Loucy (cell line): ENCODE measurements at regions not wholly inside any gene's neighbourhood (a gene's known extent, or its start where the extent isn't known, plus 50 kb on each side); places are given as distances from the start of the nearest gene placed in this dataset.

Source experiments
- H2AFZ ChIP-seq: fragments of 200-600 bp; sonication (generic); 2 replicates; pipeline ENCODE4 v1.6.0; 2016; ENCODE audit warnings: antibody characterized with exemption, mild to moderate bottlenecking, low read length, moderate library complexity
- H3F3A ChIP-seq: fragments of 200-600 bp; 2 replicates; pipeline ENCODE4 v1.6.0; 2016; ENCODE audit warnings: antibody characterized with exemption, low read depth, mild to moderate bottlenecking
- H3K27me3 ChIP-seq: fragments of 200-600 bp; sonication (generic); 2 replicates; pipeline ENCODE4 v1.6.1; 2014; ENCODE audit warnings: low read length, mild to moderate bottlenecking; ENCODE audit not compliant: insufficient read depth, poor library complexity, severe bottlenecking
- H3K36me3 ChIP-seq: fragments of 200-600 bp; sonication (generic); 2 replicates; pipeline ENCODE4 v1.6.1; 2016; ENCODE audit warnings: low read length; ENCODE audit not compliant: insufficient read depth
- H3K4me1 ChIP-seq: fragments of 200-600 bp; sonication (generic); 2 replicates; pipeline ENCODE4 v1.5.1; 2014; ENCODE audit warnings: low read length, mild to moderate bottlenecking; ENCODE audit not compliant: insufficient read depth, poor library complexity, severe bottlenecking
- H3K4me2 ChIP-seq: fragments of 200-600 bp; sonication (generic); 2 replicates; pipeline ENCODE4 v1.6.0; 2014; ENCODE audit warnings: antibody characterized with exemption, low read length, low read depth, mild to moderate bottlenecking; ENCODE audit not compliant: poor library complexity, severe bottlenecking
- H3K4me3 ChIP-seq: fragments of 200-600 bp; sonication (generic); 2 replicates; pipeline ENCODE4 v1.5.1; 2014; ENCODE audit warnings: low read length, mild to moderate bottlenecking, mixed read lengths; ENCODE audit not compliant: poor library complexity, severe bottlenecking
- H3K79me2 ChIP-seq: fragments of 200-600 bp; sonication (generic); 2 replicates; pipeline ENCODE4 v1.6.1; 2014; ENCODE audit warnings: low read length; ENCODE audit not compliant: insufficient read depth
- H3K9ac ChIP-seq: fragments of 200-600 bp; sonication (generic); 2 replicates; pipeline ENCODE4 v1.6.0; 2014; ENCODE audit warnings: mild to moderate bottlenecking, low read depth, low read length, moderate library complexity; ENCODE audit not compliant: poor library complexity, severe bottlenecking
- H3K9me2 ChIP-seq: fragments of 200-600 bp; sonication (generic); replicated peaks from 2 replicates; pipeline ENCODE4 v1.6.1; 2016; ENCODE audit warnings: low read depth, low read length, mixed read lengths
- H3K9me3 ChIP-seq: fragments of 200-600 bp; sonication (generic); 2 replicates; pipeline ENCODE4 v1.6.1; 2014; ENCODE audit warnings: mild to moderate bottlenecking, antibody characterized with exemption, low read length, low read depth; ENCODE audit not compliant: insufficient read depth
- H4K20me1 ChIP-seq: fragments of 200-600 bp; sonication (generic); 2 replicates; pipeline ENCODE4 v1.6.0; 2014; ENCODE audit warnings: antibody characterized with exemption, low read length, mild to moderate bottlenecking; ENCODE audit not compliant: insufficient read depth, poor library complexity, severe bottlenecking
- EZH2phosphoT487 ChIP-seq: fragments of 200-600 bp; IDR thresholded peaks from 2 replicates; pipeline ENCODE4 v1.6.1; 2018; ENCODE audit warnings: antibody characterized with exemption, mild to moderate bottlenecking, moderate library complexity, borderline replicate concordance
- TF ChIP-seq, protein P1 (sequence below): fragments of 200-600 bp; sonication (generic); conservative IDR thresholded peaks from 2 replicates; pipeline ENCODE4 v1.5.1; 2014; ENCODE audit warnings: mild to moderate bottlenecking, antibody characterized with exemption, low read length

DNA sequence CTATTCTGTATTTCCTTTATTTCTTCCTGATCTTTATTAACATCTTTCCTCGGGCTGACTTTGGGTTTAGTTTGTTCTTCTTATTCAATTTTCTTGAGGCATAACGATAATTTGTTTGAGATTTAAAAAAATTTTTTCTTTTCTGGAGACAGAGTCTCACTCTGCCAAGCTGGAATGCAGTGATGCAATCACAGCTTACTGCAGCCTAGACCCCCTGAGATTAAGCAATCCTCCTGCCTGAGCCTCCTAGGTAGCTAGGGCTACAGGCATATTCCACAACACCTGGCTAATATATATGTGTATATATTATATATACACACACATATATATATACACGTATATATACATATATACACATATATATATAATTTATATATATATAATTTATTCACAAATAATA lies 540.2 kb downstream of the NXPH1 start:
- H3K4me2 ChIP-seq, result no peak overlapping the region
- H2AFZ ChIP-seq, result no peak overlapping the region
- no peaks in the 10 kb centered on the region; the same call in 1 of the 2 replicates for H3K9me2 ChIP-seq
- no peak overlapping the region for H3K4me3 ChIP-seq
- H3K79me2 ChIP-seq, result no peaks in the 10 kb centered on the region
- no peaks in the 10 kb centered on the region for H3K27me3 ChIP-seq
- no peaks in the 10 kb centered on the region for H3F3A ChIP-seq
- TF ChIP-seq, protein P1, sequence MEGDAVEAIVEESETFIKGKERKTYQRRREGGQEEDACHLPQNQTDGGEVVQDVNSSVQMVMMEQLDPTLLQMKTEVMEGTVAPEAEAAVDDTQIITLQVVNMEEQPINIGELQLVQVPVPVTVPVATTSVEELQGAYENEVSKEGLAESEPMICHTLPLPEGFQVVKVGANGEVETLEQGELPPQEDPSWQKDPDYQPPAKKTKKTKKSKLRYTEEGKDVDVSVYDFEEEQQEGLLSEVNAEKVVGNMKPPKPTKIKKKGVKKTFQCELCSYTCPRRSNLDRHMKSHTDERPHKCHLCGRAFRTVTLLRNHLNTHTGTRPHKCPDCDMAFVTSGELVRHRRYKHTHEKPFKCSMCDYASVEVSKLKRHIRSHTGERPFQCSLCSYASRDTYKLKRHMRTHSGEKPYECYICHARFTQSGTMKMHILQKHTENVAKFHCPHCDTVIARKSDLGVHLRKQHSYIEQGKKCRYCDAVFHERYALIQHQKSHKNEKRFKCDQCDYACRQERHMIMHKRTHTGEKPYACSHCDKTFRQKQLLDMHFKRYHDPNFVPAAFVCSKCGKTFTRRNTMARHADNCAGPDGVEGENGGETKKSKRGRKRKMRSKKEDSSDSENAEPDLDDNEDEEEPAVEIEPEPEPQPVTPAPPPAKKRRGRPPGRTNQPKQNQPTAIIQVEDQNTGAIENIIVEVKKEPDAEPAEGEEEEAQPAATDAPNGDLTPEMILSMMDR, result no peak
- no peak for TF ChIP-seq EZH2phosphoT487
- no peaks in the 10 kb centered on the region for H3K36me3 ChIP-seq
- H4K20me1 ChIP-seq, result no peaks in the 10 kb centered on the region
- no peak overlapping the region for H3K9ac ChIP-seq
- no peaks in the 10 kb centered on the region for H3K9me3 ChIP-seq
- H3K4me1 ChIP-seq, result no peaks in the 10 kb centered on the region

DNA sequence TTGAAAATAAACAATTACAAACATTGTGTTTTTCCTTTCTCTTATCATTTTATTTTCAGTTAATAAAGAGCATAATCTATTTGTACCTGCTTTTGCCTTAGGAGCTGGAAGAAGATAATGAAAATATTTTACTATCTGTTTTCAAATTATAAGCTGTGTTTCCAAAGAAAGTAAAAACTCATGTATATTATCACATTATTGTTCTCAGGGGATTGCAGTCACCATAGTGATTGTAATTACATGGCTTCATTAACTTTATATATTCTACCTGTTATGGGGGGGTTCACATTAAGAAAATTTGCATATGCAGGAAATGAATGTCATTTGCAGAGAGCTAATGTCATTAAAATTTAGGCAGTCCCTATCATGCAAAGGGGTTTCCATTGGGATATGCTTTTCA lies 542.3 kb downstream of the NXPH1 start:
- Histone ChIP-seq H2AFZ (no peak overlapping the region), H3K9me2 (no peaks in the 10 kb centered on the region; the same call in 1 of the 2 replicates)
- TF ChIP-seq, protein P1, result no peak
- no peak for TF ChIP-seq EZH2phosphoT487

DNA sequence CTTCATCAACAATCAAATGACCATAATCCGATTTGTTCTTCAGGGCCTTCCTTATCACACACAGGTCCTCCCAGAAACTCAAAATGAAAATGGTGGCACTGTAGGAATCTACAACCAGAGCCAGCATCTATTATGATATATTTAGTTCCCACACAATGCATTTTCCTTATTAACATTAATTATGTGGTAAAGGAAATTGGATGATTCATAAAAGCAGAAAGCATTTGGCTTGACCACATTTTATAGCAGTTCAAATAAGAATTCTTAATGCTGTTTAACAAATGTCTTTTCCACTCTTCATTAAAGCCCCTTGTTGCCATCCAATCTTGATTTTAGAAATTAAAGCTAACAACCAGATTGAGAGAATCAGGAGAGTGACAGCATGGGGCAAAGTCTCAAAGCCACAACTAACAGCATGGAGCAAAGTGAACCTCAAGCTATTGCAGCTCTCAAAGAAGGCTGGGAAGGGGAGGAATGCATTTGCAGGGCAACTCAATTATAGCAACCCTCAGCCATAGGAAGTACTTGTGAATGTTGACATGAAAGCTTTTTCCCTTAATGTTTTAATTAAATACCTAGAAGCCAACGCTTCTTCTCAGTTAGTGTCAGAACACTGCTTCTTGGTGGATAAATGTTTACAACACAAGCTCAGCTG lies 549.1 kb downstream of the NXPH1 start:
- no peaks in the 10 kb centered on the region for H3K79me2 ChIP-seq
- no peak overlapping the region for H2AFZ ChIP-seq
- TF ChIP-seq, protein P1, result no peak
- TF ChIP-seq EZH2phosphoT487, result no peak
- H3K36me3 ChIP-seq, result no peaks in the 10 kb centered on the region
- H3K9me3 ChIP-seq, result no peaks in the 10 kb centered on the region
- no peak overlapping the region for H3K9ac ChIP-seq
- no peak overlapping the region for H3K4me2 ChIP-seq
- no peaks in the 10 kb centered on the region for H3K27me3 ChIP-seq
- H3F3A ChIP-seq, result no peaks in the 10 kb centered on the region
- no peaks in the 10 kb centered on the region for H3K9me2 ChIP-seq
- H4K20me1 ChIP-seq, result no peaks in the 10 kb centered on the region
- no peak overlapping the region for H3K4me3 ChIP-seq
- no peaks in the 10 kb centered on the region for H3K4me1 ChIP-seq

More for the DNA sequence above, 542.3 kb downstream of the NXPH1 start:
- H3F3A ChIP-seq, result no peaks in the 10 kb centered on the region
- no peaks in the 10 kb centered on the region for H3K79me2 ChIP-seq
- no peaks in the 10 kb centered on the region for H3K27me3 ChIP-seq
- H3K9ac ChIP-seq, result no peak overlapping the region
- H3K9me3 ChIP-seq, result no peaks in the 10 kb centered on the region
- H3K4me1 ChIP-seq, result no peaks in the 10 kb centered on the region
- H3K36me3 ChIP-seq, result no peaks in the 10 kb centered on the region
- no peak overlapping the region for H3K4me3 ChIP-seq
- H4K20me1 ChIP-seq, result no peaks in the 10 kb centered on the region
- H3K4me2 ChIP-seq, result no peak overlapping the region
